ENCODE measurements at regions not wholly inside any gene's neighbourhood (a gene's known extent, or its start where the extent isn't known, plus 50 kb on each side); places are given as distances from the start of the nearest gene placed in this dataset.

DNA sequence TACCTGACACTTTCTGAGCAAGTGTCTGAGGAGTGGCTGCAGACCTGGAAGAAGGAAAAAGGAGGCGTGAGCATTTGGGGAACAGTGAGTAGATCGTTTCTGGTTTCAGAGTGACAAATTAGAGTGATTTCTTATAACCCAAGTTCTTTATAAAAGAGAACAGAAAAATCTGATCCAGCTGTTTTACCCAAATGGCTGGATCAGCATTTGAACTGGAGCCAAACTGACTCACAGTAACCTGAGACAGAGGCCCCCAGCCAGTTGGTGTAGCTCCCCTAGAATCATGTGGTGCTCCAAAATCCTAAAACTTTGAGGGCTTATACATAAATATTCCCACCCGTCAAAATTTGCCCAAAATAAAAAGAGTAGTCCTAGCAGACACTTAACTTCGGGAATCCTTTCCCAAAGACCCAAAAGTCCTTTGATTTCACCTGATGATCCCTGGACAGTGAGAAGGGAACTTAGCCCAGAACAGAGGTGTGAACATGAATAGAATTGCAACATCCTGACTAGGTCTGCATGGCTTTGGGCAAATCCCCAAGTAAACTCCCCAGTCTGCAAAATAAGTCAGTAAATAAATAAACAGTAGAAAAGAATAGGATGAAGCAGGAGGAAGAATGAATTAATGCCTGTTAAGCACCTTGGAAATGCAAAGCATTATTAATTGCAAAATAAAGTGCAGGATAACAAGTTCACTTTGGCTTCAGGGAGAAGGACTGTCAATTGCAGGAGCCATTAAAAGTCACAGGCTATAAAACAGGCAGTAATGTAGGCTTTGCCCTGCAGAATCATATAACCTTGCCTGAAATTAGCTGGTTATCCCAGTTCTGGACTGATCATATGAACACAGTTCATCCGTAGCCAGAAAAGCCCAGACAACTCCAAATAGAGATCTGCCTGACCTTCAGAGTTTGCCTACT is 262.0 kb upstream of the JARID2 start:
- TF ChIP-seq, protein P1, sequence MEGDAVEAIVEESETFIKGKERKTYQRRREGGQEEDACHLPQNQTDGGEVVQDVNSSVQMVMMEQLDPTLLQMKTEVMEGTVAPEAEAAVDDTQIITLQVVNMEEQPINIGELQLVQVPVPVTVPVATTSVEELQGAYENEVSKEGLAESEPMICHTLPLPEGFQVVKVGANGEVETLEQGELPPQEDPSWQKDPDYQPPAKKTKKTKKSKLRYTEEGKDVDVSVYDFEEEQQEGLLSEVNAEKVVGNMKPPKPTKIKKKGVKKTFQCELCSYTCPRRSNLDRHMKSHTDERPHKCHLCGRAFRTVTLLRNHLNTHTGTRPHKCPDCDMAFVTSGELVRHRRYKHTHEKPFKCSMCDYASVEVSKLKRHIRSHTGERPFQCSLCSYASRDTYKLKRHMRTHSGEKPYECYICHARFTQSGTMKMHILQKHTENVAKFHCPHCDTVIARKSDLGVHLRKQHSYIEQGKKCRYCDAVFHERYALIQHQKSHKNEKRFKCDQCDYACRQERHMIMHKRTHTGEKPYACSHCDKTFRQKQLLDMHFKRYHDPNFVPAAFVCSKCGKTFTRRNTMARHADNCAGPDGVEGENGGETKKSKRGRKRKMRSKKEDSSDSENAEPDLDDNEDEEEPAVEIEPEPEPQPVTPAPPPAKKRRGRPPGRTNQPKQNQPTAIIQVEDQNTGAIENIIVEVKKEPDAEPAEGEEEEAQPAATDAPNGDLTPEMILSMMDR (IDR thresholded peaks at IDR 0.05; ENCODE audit: poor library complexity): no peak
- TF ChIP-seq EZH2 (IDR thresholded peaks at IDR 0.05; ENCODE audit: borderline replicate concordance): no peak
